ENCODE measurements at regions not wholly inside any gene's neighbourhood (a gene's known extent, or its start where the extent isn't known, plus 50 kb on each side); places are given as distances from the start of the nearest gene placed in this dataset.

- Histone ChIP-seq H3K36me3 (ENCODE audit: control insufficient read depth in 1 of 2, insufficient read depth in 2 of 2, low read length in 2 of 2) (no peaks in the 10 kb centered on the region), H3K79me2 (ENCODE audit: insufficient read depth, low read length) (no peaks in the 10 kb centered on the region), H4K20me1 (ENCODE audit: insufficient read depth) (no peaks in the 10 kb centered on the region), H3K4me1 (ENCODE audit: control insufficient read depth in 1 of 2, insufficient read depth in 2 of 2, low read length in 2 of 2) (no peaks in the 10 kb centered on the region), H3K27me3 (ENCODE audit: insufficient read depth, low read length) (no peaks in the 10 kb centered on the region), H3K9me3 (ENCODE audit: control insufficient read depth in 1 of 2, insufficient read depth in 1 of 2, low read depth in 1 of 2, low read length in 2 of 2) (peaks cover 15 to 28% of the 10 kb centered on the region in 2 experiments; a peak in 3 of 4 replicates), H3K9me2 (ENCODE audit: insufficient read depth) (no peaks in the 10 kb centered on the region), H3K27ac (ENCODE audit: low read depth, low read length) (no peak overlapping the region), H3K9ac (ENCODE audit: low read length) (no peak overlapping the region), H2AFZ (ENCODE audit: low read depth, low read length, poor library complexity, severe bottlenecking) (no peak overlapping the region), H3K4me2 (ENCODE audit: low read length) (no peak overlapping the region), H3K4me3 (replicated peaks in 1 of 2; ENCODE audit: low read depth in 1 of 2, low read length in 2 of 2) (no peak overlapping the region)
- RAD21 ChIA-PET (ENCODE audit: low non-redundant PET in 1 of 2, low total read pairs in 2 of 2, uncharacterized antibody in 2 of 2, unreplicated experiment in 2 of 2): no interaction called here
- CTCF ChIA-PET: no interaction called here
- TF ChIP-seq EZH2phosphoT487 (IDR thresholded peaks at IDR 0.05; ENCODE audit: borderline replicate concordance): no peak
- DNase-seq (ENCODE audit: low read depth, low spot score): no peak
- POLR2A ChIA-PET: no interaction called here
- BruUV-seq (replicated peaks): no TSS peak
- ATAC-seq: no peak
- intact Hi-C loops (cut with micrococcal nuclease): no loop called here
Observed at GRCh38 chr21:19321688-19322087, 918.1 kb upstream of the TMPRSS15 start.

- H3K9ac ChIP-seq (ENCODE audit: low read length): no peak overlapping the region
- H2AFZ ChIP-seq (ENCODE audit: low read depth, low read length, poor library complexity, severe bottlenecking): no peak overlapping the region
- no peaks in the 10 kb centered on the region for H3K9me2 ChIP-seq (ENCODE audit: insufficient read depth)
- ChIA-PET POLR2A (no interaction called here), RAD21 (ENCODE audit: low non-redundant PET in 1 of 2, low total read pairs in 2 of 2, uncharacterized antibody in 2 of 2, unreplicated experiment in 2 of 2) (no interaction called here), CTCF (no interaction called here)
- H3K9me3 ChIP-seq (ENCODE audit: control insufficient read depth in 1 of 2, insufficient read depth in 1 of 2, low read depth in 1 of 2, low read length in 2 of 2): peaks cover 15 to 31% of the 10 kb centered on the region in 2 experiments; a peak in 3 of 4 replicates
- H3K79me2 ChIP-seq (ENCODE audit: insufficient read depth, low read length): no peaks in the 10 kb centered on the region
- no peaks in the 10 kb centered on the region for H3K4me1 ChIP-seq (ENCODE audit: control insufficient read depth in 1 of 2, insufficient read depth in 2 of 2, low read length in 2 of 2)
- no peaks in the 10 kb centered on the region for H3K27me3 ChIP-seq (ENCODE audit: insufficient read depth, low read length)
- intact Hi-C loops (cut with micrococcal nuclease): no loop called here
- no peak for ATAC-seq
- no peak for DNase-seq (ENCODE audit: low read depth, low spot score)
- no peak overlapping the region for H3K4me3 ChIP-seq (replicated peaks in 1 of 2; ENCODE audit: low read depth in 1 of 2, low read length in 2 of 2)
- H3K4me2 ChIP-seq (ENCODE audit: low read length): no peak overlapping the region
- BruUV-seq (replicated peaks): no TSS peak
- H4K20me1 ChIP-seq (ENCODE audit: insufficient read depth): no peaks in the 10 kb centered on the region
- H3K36me3 ChIP-seq (ENCODE audit: control insufficient read depth in 1 of 2, insufficient read depth in 2 of 2, low read length in 2 of 2): no peaks in the 10 kb centered on the region
- H3K27ac ChIP-seq (ENCODE audit: low read depth, low read length): no peak overlapping the region
- TF ChIP-seq RAD21 (IDR thresholded peaks at IDR 0.05; ENCODE audit: low read depth): no peak
- no peak for TF ChIP-seq YY1 (IDR thresholded peaks at IDR 0.05; ENCODE audit: extremely low read depth, insufficient replicate concordance, low read depth, low read length)
- TF ChIP-seq FOSL1 (IDR thresholded peaks at IDR 0.05; ENCODE audit: low read depth): no peak
- TF ChIP-seq, protein P1, sequence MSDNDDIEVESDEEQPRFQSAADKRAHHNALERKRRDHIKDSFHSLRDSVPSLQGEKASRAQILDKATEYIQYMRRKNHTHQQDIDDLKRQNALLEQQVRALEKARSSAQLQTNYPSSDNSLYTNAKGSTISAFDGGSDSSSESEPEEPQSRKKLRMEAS (IDR thresholded peaks at IDR 0.05): no peak
- no peak for TF ChIP-seq SRF (IDR thresholded peaks at IDR 0.05; ENCODE audit: low read depth)
- no peak for TF ChIP-seq POLR2A (IDR thresholded peaks at IDR 0.05; ENCODE audit: borderline replicate concordance, extremely low read depth, insufficient read depth, insufficient read length)
- TF ChIP-seq ELF1 (IDR thresholded peaks at IDR 0.05; ENCODE audit: borderline replicate concordance, low read depth): no peak
- TF ChIP-seq EZH2 (IDR thresholded peaks at IDR 0.05): no peak
- no peak for TF ChIP-seq JUND (IDR thresholded peaks at IDR 0.05)
- no peak for TF ChIP-seq ZFX (IDR thresholded peaks at IDR 0.05)
- no peak for TF ChIP-seq EZH2phosphoT487 (IDR thresholded peaks at IDR 0.05; ENCODE audit: borderline replicate concordance)
- no peak for TF ChIP-seq TCF7L2 (IDR thresholded peaks at IDR 0.05; ENCODE audit: borderline replicate concordance, extremely low read depth, insufficient read depth, insufficient read length)
- no peak for TF ChIP-seq EGR1 (IDR thresholded peaks at IDR 0.05; ENCODE audit: low read depth)
- no peak for TF ChIP-seq CEBPB (IDR thresholded peaks at IDR 0.05; ENCODE audit: low read depth)
- no peak for TF ChIP-seq CBX3 (IDR thresholded peaks at IDR 0.05; ENCODE audit: low read depth)
- TF ChIP-seq SIN3A (IDR thresholded peaks at IDR 0.05; ENCODE audit: low read depth): no peak
- TF ChIP-seq, protein P2, sequence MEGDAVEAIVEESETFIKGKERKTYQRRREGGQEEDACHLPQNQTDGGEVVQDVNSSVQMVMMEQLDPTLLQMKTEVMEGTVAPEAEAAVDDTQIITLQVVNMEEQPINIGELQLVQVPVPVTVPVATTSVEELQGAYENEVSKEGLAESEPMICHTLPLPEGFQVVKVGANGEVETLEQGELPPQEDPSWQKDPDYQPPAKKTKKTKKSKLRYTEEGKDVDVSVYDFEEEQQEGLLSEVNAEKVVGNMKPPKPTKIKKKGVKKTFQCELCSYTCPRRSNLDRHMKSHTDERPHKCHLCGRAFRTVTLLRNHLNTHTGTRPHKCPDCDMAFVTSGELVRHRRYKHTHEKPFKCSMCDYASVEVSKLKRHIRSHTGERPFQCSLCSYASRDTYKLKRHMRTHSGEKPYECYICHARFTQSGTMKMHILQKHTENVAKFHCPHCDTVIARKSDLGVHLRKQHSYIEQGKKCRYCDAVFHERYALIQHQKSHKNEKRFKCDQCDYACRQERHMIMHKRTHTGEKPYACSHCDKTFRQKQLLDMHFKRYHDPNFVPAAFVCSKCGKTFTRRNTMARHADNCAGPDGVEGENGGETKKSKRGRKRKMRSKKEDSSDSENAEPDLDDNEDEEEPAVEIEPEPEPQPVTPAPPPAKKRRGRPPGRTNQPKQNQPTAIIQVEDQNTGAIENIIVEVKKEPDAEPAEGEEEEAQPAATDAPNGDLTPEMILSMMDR (IDR thresholded peaks at IDR 0.05 in 2 of 3, conservative IDR thresholded peaks at IDR 0.05 in 1 of 3; ENCODE audit: borderline replicate concordance in 1 of 3, insufficient read depth in 1 of 3, low read depth in 2 of 3, low read length in 2 of 3): no peak
- TF ChIP-seq, protein P3, sequence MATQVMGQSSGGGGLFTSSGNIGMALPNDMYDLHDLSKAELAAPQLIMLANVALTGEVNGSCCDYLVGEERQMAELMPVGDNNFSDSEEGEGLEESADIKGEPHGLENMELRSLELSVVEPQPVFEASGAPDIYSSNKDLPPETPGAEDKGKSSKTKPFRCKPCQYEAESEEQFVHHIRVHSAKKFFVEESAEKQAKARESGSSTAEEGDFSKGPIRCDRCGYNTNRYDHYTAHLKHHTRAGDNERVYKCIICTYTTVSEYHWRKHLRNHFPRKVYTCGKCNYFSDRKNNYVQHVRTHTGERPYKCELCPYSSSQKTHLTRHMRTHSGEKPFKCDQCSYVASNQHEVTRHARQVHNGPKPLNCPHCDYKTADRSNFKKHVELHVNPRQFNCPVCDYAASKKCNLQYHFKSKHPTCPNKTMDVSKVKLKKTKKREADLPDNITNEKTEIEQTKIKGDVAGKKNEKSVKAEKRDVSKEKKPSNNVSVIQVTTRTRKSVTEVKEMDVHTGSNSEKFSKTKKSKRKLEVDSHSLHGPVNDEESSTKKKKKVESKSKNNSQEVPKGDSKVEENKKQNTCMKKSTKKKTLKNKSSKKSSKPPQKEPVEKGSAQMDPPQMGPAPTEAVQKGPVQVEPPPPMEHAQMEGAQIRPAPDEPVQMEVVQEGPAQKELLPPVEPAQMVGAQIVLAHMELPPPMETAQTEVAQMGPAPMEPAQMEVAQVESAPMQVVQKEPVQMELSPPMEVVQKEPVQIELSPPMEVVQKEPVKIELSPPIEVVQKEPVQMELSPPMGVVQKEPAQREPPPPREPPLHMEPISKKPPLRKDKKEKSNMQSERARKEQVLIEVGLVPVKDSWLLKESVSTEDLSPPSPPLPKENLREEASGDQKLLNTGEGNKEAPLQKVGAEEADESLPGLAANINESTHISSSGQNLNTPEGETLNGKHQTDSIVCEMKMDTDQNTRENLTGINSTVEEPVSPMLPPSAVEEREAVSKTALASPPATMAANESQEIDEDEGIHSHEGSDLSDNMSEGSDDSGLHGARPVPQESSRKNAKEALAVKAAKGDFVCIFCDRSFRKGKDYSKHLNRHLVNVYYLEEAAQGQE (IDR thresholded peaks at IDR 0.05; ENCODE audit: low read depth): no peak
Observed at GRCh38 chr21:19322360-19322759, 918.8 kb upstream of the TMPRSS15 start.

Measured in HCT116 (cell line).